ENCODE measurements at regions not wholly inside any gene's neighbourhood (a gene's known extent, or its start where the extent isn't known, plus 50 kb on each side); places are given as distances from the start of the nearest gene placed in this dataset.

- no peak for TF ChIP-seq CTCF (IDR thresholded peaks at IDR 0.05)
- no peak for TF ChIP-seq POLR2AphosphoS5 (IDR thresholded peaks at IDR 0.05)
- no peak for TF ChIP-seq POLR2A (IDR thresholded peaks at IDR 0.05)
These were observed 498.0 kb upstream of the ZMIZ1 start for GRCh38 chr10:78570633-78571235.

Measured in suprapubic skin (tissue), 4 donors.